ENCODE measurements at regions not wholly inside any gene's neighbourhood (a gene's known extent, or its start where the extent isn't known, plus 50 kb on each side); places are given as distances from the start of the nearest gene placed in this dataset.
A peak's percentile ranks its signal among the peaks of the same experiment; 100 is the strongest.

GRCh38 chr13:86155756-86156155 lies 356.5 kb upstream of the SLITRK6 start:
- WGBS, 2 donors, result 87 to 90% methylated on average over 3 of the region's 3 CpGs
- H3K27ac ChIP-seq (ENCODE audit: low read depth in 1 of 2, low read length in 1 of 2), result no peak overlapping the region
- H3K27me3 ChIP-seq (ENCODE audit: control insufficient read depth in 3 of 3, insufficient read depth in 3 of 3, low read length in 2 of 3), result no peaks in the 10 kb centered on the region
- DNase-seq (no peak), ATAC-seq (ENCODE audit: insufficient read depth, low FRiP score) (no peak)
- no peak for TF ChIP-seq CTCF (IDR thresholded peaks at IDR 0.05; ENCODE audit: control extremely low read depth, extremely low read depth)
- no peak overlapping the region for H3K4me3 ChIP-seq
- H3K9me3 ChIP-seq (ENCODE audit: control insufficient read depth in 4 of 4, insufficient read depth in 3 of 4, low read length in 3 of 4), result no peaks in the 10 kb centered on the region
- no peaks in the 10 kb centered on the region for H3K36me3 ChIP-seq (ENCODE audit: control insufficient read depth in 4 of 4, insufficient read depth in 4 of 4, low read length in 4 of 4)
- H3K4me1 ChIP-seq (ENCODE audit: control insufficient read depth in 5 of 5, insufficient read depth in 5 of 5, low read length in 5 of 5), result no peaks in the 10 kb centered on the region
- H3K9ac ChIP-seq (ENCODE audit: insufficient read depth in 1 of 2, low read length in 2 of 2), result no peak overlapping the region

- DNase-seq (no peak), ATAC-seq (ENCODE audit: insufficient read depth, low FRiP score) (no peak)
- H3K27me3 ChIP-seq (ENCODE audit: control insufficient read depth in 3 of 3, insufficient read depth in 3 of 3, low read length in 2 of 3), result no peaks in the 10 kb centered on the region
- no peaks in the 10 kb centered on the region for H3K9me3 ChIP-seq (ENCODE audit: control insufficient read depth in 4 of 4, insufficient read depth in 3 of 4, low read length in 3 of 4)
- no peaks in the 10 kb centered on the region for H3K4me1 ChIP-seq (ENCODE audit: control insufficient read depth in 5 of 5, insufficient read depth in 5 of 5, low read length in 5 of 5)
- no peak overlapping the region for H3K27ac ChIP-seq (ENCODE audit: low read depth in 1 of 2, low read length in 1 of 2)
- no peaks in the 10 kb centered on the region for H3K36me3 ChIP-seq (ENCODE audit: control insufficient read depth in 4 of 4, insufficient read depth in 4 of 4, low read length in 4 of 4)
- no peak overlapping the region for H3K9ac ChIP-seq (ENCODE audit: insufficient read depth in 1 of 2, low read length in 2 of 2)
- H3K4me3 ChIP-seq, result no peak overlapping the region
- 86 to 88% methylated on average over 4 of the region's 4 CpGs for WGBS, 2 donors
- no peak for TF ChIP-seq CTCF (IDR thresholded peaks at IDR 0.05; ENCODE audit: control extremely low read depth, extremely low read depth)
Measured at GRCh38 chr13:86142080-86142479, 342.9 kb upstream of the SLITRK6 start.

- Histone ChIP-seq H3K9ac (ENCODE audit: insufficient read depth in 1 of 2, low read length in 2 of 2) (no peak overlapping the region), H3K36me3 (ENCODE audit: control insufficient read depth in 4 of 4, insufficient read depth in 4 of 4, low read length in 4 of 4) (no peaks in the 10 kb centered on the region), H3K27me3 (ENCODE audit: control insufficient read depth in 3 of 3, insufficient read depth in 3 of 3, low read length in 2 of 3) (no peaks in the 10 kb centered on the region), H3K4me1 (ENCODE audit: control insufficient read depth in 5 of 5, insufficient read depth in 5 of 5, low read length in 5 of 5) (no peaks in the 10 kb centered on the region), H3K27ac (ENCODE audit: low read depth in 1 of 2, low read length in 1 of 2) (no peak overlapping the region), H3K9me3 (ENCODE audit: control insufficient read depth in 4 of 4, insufficient read depth in 3 of 4, low read length in 3 of 4) (no peaks in the 10 kb centered on the region), H3K4me3 (no peak overlapping the region)
- no peak for TF ChIP-seq CTCF (IDR thresholded peaks at IDR 0.05; ENCODE audit: control extremely low read depth, extremely low read depth)
- DNase-seq (no peak), ATAC-seq (ENCODE audit: insufficient read depth, low FRiP score) (no peak)
Measured at GRCh38 chr13:86135856-86136255, 336.6 kb upstream of the SLITRK6 start.

GRCh38 chr13:86121881-86122280 lies 322.7 kb upstream of the SLITRK6 start:
- DNase-seq (peak in 2 of 3 donors; percentile 67 to 74), ATAC-seq (ENCODE audit: insufficient read depth, low FRiP score) (no peak)
- H3K36me3 ChIP-seq (ENCODE audit: control insufficient read depth in 4 of 4, insufficient read depth in 4 of 4, low read length in 4 of 4), result no peaks in the 10 kb centered on the region

More at GRCh38 chr13:86121881-86122280, 322.7 kb upstream of the SLITRK6 start:
- no peak overlapping the region for H3K27ac ChIP-seq (ENCODE audit: low read depth in 1 of 2, low read length in 1 of 2)
- H3K4me3 ChIP-seq, result no peak overlapping the region
- WGBS, 2 donors, result 76 to 77% methylated on average over 3 of the region's 3 CpGs
- no peak overlapping the region for H3K9ac ChIP-seq (ENCODE audit: insufficient read depth in 1 of 2, low read length in 2 of 2)
- TF ChIP-seq CTCF (IDR thresholded peaks at IDR 0.05; ENCODE audit: control extremely low read depth, extremely low read depth), result no peak
- no peaks in the 10 kb centered on the region for H3K27me3 ChIP-seq (ENCODE audit: control insufficient read depth in 3 of 3, insufficient read depth in 3 of 3, low read length in 2 of 3)
- no peaks in the 10 kb centered on the region for H3K9me3 ChIP-seq (ENCODE audit: control insufficient read depth in 4 of 4, insufficient read depth in 3 of 4, low read length in 3 of 4)
- H3K4me1 ChIP-seq (ENCODE audit: control insufficient read depth in 5 of 5, insufficient read depth in 5 of 5, low read length in 5 of 5), result peaks cover 0 to 8% (median 0%) of the 10 kb centered on the region in 5 donors

Data from lung (tissue), 11 donors.